UCSD-AML1 (cell line): ENCODE measurements at regions not wholly inside any gene's neighbourhood (a gene's known extent, or its start where the extent isn't known, plus 50 kb on each side); places are given as distances from the start of the nearest gene placed in this dataset.
"Not testable (repeated sequence)": the region's sequence is repeated elsewhere in the genome, so short reads cannot be mapped to it uniquely, and the experiment has no call there.

Source experiments
- DNase-seq: peaks from one replicate; lab custom pipeline; 2025; ENCODE audit not compliant: unreplicated experiment; lab: John Stamatoyannopoulos, UW

DNA sequence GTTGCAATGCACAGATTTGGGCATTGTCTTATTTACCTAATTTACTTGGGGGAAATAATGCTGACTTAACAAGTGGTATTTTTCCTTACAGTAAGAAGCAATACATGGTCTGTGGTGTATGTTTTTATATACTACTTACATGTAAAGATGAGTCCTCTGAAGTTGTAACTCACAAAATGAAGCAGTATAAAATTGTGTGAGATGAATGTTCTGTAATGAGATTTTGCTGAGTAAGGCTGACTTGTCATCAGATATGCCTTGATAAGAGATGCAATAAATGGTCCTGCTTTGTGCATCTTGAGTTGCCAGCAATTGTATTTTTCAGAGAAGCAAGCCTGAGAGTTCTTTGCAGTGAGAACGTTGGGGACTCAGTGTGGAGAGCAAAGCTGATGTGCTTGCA is 92.2 kb upstream of the GNAQ start:
- no peak for DNase-seq

DNA sequence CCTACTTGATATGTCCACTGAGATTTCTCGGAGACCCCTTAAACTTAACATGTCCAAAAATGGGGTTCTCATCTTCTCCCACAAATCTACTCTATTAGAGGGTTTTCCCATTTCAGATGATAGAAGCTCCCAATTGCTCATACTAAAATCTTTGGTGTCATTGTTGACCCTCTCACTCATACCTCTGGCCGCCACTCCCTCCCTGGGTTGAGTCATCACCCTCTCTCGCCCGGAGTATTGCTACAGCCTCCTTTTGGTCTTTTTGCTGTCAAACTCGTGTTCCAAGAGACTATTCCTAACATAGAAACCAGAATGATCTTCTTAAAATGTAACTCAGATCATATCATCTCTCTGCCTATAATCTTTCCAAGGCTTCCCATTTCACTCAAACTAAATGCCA is 91.0 kb upstream of the GNAQ start:
- no peak for DNase-seq

DNA sequence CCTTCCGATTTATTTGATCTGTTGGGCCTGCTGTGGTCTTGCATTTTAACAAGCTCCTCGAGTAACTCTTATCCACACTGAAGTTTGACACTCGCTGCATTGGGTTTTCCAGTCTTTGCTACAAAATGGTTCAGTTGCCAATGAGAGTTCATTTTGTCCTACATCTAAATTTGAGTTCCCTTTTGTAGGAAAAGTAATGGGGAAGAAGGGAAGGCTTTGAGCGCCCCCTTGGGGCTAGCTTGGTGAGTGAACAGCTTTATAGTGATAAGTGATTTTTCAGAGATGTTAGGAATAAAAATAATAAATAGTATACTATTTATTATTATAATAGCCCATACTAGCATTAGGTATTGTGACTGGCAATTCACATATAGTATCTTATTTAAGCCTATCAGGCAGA is 89.9 kb upstream of the GNAQ start:
- peak; percentile 76 for DNase-seq

DNA sequence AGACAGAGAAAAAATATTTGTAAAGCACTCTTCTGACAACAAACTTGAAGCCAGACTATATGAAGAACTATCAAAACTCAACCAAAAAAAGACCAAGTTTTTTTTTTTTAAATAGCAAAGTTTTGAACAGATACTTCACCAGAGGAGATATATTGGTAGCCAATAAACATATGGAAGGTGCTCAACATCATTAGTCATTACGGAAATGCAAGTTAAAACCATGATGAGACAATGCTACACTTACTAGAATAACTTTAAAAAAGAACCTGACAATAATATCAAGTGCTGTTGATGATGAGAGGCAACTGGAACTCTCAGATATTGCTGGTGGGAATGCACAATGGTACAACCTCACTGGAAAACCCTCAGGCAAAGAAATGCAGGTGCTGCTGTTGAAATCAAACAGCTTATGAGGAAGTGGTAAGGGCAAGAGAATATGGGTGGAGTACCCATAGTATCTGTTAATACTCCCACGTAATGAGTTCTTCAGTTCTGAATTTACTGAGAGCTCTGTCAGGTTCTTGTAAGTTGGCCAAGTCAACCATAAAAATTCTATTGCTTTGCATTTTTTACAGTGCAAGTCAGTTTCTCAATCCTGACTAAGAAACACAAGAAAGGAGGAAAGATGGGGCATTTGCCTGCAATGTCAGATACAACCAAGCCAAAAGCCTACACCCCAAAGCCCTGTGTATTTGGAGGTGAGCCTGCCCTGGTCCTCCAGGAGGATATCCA is 87.3 kb upstream of the GNAQ start:
- DNase-seq = no peak

DNA sequence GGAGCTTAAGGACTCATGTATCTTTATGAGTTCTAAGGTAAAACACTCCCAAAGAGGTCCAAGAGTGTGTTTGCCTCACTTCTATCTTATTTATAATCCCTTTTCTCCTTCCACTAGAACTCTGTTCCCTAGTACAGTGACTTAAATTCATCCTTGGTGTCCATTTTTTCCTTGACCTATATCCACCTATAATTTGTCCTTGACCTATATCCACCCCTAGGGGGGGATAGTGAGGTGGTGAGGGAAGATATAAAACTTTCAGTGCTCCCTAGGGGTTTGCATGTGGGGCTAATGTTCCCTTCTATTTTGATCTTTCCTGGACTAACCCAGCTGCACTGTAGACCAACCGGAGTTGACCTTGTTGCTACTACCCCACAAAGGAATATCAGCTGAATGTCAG is 83.5 kb upstream of the GNAQ start:
- no peak for DNase-seq

DNA sequence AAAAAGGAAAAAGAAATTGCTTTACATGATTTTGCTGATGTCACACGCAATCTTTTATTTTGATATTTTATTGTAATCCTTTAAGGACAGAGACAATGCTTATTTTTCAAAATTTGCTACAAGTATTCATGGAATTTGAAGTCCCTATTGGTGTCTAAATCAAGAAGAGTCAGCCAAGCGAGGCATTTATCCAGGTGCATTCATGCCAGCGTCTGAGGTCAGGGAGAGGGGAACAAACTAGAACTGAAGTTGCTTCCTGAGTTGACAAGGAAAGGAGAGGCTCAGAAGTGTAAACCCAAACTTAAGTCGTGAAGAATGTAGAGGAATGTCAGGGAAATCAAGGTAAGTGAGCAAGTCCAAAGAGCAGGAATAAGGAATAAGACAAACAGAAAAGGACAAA is 83.0 kb upstream of the GNAQ start:
- DNase-seq = no peak

DNA sequence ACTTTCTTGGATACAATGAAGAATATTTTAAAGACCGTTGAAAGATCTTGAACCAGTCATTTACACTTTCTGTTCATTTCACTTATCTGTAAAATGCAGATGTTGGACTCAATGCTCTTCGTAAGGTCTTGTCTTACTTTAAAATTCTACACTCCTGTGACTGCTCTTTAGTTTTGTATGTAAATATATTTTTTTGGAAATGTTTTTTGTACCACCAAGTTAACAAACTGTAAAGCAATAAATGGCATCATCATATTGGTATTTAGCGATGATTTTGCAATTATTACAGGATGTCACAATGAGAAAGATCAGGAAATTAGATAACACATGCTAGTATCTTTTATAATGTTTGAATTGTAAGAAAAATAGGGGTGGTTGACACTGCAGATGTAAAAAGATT is 80.8 kb upstream of the GNAQ start:
- no peak for DNase-seq

DNA sequence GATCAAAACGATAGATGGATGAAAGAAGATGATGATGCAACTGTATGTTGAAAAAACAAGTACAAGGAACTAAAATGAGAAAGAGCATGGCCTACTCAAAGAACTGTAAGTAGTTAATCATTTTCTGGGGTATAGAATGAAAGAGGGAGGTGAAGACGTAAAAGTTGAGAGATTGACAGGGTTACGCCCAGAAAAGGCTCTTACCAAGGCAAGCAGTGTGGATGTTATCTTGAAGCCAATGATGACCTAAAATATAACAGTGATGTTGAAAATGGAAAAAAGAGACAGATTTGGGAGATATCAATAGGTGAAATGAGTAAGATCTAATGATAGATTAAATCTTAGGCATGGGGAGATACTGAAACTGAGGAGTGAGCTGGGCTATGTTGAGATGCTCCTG is 80.4 kb upstream of the GNAQ start:
- no peak for DNase-seq

DNA sequence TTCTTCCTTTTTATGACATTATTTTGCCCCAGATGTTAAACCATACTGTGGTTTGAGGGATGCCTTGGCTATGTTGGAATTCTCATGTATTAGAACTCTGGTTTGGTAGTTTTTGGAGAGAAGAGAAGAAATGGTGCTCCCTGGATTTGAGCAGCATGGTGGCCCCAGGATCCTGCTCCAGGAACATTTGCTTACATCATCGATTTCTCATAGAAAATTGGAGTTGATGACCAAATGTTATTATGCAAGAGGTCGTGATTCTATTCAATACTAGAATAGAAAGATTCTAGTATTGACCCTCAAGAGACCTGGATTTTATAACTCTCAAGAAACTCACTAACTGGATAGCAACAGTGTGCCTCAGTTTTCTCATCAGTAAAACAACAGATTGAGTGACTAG is 77.5 kb upstream of the GNAQ start:
- DNase-seq = no peak

DNA sequence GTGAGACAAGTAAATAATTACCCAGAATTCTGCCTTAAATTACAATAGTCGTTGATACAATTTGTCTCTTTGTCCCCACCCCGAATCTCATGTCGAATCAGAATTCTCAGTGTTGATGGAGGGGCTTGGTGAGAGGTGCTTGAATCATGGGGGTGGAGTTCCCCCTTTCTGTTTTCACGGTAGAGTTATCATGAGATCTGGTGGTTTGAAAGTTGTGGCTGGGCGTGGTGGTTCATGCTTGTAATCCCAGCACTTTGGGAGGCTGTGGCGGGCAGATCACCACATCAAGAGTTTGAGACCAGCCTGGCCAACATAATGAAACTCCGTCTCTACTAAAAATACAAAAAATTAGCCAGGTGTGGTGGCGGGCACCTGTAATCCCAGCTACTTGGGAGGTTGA is 75.0 kb upstream of the GNAQ start:
- not testable (repeated sequence) for DNase-seq

DNA sequence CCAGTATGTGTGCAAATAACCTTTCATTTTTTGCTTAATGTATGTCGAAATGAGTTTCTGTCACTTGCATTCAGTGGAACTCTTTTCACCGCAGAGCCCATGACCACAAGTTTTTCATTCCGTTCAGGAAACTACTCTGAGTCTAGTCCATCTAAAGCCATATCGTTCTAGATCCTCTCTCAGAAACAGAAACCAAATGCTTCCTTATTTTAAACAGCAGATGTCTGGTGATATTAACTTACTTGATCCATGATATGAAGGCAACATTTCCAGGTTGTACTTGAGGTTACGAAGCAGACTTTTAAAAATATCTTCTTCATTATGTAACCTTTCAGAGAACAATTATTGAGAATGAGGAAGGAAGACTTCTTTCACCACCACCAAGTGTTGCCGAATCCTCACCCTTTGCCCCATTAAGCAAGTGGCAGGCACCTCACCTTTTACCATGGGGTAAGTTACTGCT is 72.4 kb upstream of the GNAQ start:
- peak; percentile 46 for DNase-seq

DNA sequence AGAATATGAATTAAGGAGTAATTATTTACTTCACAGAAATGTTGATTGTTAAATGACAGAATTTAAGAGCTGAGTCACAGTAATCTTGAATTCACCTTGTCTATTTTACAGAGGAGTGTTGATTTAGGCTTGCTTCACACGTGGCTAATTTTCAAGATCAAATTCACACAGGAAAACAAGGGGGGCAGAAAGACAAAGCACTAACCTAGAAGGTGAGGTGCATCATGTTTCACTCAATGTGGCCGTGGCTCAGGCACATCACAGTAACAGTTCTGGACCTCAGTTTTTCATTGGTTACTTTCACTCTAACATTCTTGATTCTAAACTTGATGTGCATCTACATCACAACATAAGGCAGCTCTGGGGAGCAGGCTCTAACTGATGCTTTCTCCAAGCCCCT is 69.6 kb upstream of the GNAQ start:
- no peak for DNase-seq

DNA sequence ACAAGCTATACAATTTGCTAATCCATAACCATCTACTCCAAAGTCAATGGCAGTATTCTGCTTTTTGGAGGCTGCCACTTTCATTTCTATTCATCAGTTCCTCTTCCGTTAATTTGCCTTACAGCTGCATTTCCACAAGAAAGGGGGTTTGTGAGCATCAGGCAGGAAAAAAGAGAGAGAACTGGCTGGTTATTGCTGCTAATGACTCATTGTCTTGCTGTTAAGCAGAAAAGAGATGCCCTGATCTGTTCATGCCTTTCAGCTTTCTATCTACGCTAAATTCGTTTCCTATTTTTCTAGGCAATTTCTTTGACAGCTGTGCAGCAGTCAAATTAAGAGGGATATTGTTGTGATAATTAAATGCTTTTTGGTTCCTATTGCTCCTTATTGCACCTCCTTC is 65.9 kb upstream of the GNAQ start:
- DNase-seq = no peak

DNA sequence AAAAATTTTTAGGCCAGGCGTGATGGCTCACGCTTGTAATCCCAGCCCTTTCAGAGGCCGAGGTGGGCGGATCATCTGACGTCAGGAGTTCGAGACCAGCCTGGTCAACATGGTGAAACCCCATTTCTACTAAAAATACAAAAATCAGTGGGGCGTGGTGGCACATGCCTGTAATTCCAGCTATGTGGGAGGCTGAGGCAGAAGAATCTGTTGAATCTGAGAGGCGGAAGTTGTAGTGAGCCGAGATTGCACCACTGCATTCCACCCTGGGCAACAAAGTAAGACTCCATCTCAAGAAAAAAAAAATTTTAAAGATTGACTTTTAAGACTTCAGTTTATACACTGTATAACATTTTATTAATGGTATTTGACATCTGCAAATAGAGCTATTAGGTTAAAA is 60.1 kb upstream of the GNAQ start:
- DNase-seq = no peak

DNA sequence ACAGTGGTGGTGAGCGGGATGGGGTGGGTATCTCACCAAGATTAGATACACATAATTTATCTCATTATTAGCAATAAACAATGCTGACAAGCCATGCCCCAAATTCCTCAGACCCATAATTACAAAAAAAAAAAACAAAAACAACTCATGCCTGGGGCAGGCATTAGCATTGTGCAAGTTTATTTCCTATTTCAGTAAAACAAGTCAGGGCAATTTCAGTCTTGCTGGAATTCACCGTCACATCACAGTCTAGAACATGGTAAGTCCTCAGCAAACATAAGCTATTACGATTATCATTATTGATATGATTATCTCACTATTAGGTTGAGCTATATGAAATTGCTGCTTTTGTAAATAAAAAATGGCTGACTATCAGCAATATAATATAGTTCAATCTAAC is 57.5 kb upstream of the GNAQ start:
- no peak for DNase-seq

DNA sequence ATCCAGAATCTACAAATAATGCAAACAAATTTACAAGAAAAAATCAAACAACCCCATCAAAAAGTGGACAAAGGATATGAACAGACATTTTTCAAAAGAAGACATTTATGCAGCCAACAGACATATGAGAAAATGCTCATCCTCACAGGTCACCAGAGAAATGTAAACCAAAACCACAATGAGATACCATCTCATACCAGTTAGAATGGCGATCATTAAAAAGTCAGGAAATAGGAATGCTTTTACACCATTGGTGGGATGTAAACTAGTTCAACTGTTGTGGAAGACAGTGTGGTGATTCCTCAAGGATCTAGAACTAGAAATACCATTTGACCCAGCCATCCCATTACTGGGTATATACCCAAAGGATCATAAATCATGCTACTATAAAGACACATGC is 56.6 kb upstream of the GNAQ start:
- DNase-seq = not testable (repeated sequence)
